HG03354 (cell line): ENCODE measurements at regions not wholly inside any gene's neighbourhood (a gene's known extent, or its start where the extent isn't known, plus 50 kb on each side); places are given as distances from the start of the nearest gene placed in this dataset.

Experiments used
- ATAC-seq: cut with Tn5 transposase; IDR thresholded peaks from one replicate; pipeline ENCODE4 v1.9.1; 2021; ENCODE audit warnings: mild to moderate bottlenecking; ENCODE audit not compliant: unreplicated experiment, poor library complexity, severe bottlenecking

DNA sequence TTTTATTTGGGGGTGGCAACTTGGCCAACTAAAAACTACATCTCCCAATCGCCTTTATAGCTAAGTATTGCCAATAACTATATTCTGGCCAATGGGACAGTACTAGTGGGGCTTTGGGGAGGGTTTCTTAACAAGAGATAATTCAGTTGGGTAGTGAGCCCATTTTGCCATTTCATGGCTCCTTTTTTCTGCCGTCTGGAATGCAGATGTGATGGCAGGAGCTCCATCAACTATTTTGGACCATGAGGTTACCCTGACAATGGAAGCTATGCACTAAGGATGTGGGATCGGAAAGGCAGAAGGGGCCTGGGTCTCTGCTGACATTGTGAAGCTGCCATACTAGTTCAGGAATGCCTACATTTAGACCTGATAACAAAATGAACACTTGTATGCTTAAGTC, 67.0 kb upstream of the FOXC1 start:
- no peak for ATAC-seq

- ATAC-seq = no peak
These were observed 65.7 kb upstream of the FOXC1 start for GRCh38 chr6:1544000-1544399.

GRCh38 chr6:1544603-1545002, 65.1 kb upstream of the FOXC1 start:
- ATAC-seq = no peak

DNA sequence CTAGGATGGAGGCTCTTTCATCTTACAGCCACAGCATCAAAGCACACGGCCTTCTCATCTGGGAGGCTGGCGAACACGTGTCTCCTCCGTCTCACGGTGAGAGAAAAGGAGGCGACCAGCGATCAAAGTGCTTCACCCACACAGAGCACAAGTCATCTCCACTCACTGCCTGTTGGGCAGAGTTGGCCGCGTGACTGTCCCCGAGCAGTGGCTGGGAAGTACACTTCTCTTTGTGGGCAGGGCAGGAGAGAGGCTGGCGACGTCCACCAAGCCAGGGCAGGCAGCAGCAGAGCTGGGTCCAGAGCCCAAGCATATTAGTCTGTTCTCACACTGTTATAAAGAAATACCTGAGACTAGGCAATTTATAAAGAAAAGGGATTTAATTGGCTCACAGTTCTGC, 64.1 kb upstream of the FOXC1 start:
- no peak for ATAC-seq

- no peak for ATAC-seq
These were observed 61.9 kb upstream of the FOXC1 start for GRCh38 chr6:1547785-1548184.

GRCh38 chr6:1551249-1551648, 58.5 kb upstream of the FOXC1 start:
- ATAC-seq = no peak

DNA sequence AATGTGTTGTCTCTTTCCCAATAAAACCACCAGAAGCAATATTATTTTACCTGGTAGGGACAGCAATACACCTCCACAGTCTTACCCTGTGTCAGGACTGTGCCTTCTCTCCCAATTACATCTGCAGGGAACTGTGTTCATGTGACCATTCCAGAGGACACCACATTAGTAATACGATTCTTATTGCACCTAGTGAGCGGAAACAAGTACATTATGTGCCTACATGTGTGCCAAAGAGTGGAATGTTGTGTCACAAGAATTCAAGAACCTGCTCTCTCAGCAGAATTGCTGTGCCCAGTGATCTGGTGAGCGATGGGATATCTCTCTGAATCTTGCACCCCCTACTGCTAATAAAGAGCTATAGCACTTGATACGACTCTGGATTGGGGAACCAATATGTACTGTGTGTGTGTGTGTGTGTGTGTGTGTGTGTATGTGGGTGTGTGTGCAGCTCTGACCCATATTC, 57.4 kb upstream of the FOXC1 start:
- no peak for ATAC-seq

- no peak for ATAC-seq
These were observed 56.1 kb upstream of the FOXC1 start for GRCh38 chr6:1553562-1554083.

GRCh38 chr6:1554141-1554475, 55.6 kb upstream of the FOXC1 start:
- no peak for ATAC-seq

DNA sequence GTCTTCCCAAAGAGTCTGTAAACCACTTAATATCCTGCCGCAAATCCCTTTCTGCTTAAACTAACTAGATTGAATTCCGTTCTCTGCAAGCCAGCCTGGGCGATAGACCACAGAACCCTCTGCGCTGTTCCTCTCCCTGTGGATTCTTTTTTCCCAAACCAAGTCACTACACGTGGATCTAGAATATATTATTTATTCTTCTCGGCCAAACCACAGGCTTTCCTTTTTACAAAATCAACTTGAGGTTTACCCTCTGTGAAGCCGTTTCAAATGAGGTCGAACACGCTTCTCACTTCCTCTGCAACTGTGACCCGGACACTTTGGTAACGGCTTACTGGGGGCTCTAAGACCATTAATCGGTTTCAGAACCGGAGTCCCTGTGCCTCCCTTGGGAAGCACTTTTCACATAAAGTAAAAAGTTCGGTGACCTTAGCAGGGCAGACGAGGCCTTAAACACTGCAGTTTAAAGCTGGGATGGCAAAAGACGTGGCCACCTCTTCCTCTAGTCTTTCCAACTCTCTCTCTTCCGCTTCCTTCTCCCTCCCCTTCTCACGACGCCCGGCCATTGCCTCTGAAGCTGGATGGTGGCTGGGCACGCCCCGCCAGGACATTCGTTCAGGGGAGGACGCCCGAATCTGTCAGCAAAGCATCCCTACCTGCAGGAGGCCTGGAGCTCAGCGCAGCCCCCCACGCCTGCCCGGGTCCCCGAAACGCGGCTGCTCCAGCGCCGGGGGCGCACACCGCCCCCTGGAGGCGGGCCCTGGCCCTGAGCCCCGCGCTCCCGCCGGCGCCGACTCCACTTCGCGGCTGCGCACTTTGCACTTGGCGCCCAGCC, 55.0 kb upstream of the FOXC1 start:
- ATAC-seq = no peak

DNA sequence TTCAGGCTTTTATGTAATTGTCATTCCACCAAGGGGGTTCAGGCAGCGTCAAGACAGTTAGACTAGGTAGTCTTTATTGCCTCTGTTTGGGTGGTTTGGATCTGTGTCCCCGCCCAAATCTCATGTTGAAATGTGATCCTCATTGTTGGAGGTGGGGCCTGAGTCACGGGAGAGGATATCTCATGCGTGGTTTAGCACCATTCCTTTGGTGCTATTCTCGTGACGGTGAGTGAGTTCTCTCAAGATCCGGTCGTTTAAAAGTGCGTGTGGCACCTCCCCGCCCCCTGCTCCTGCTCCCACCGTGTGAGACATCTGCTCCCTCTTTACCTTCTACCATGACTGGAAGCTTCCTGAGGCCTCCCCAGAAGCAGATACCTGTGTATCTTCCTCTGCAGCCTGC, 51.3 kb upstream of the FOXC1 start:
- ATAC-seq = no peak
